CD4-positive, alpha-beta memory T cell (primary cell): ENCODE measurements at regions not wholly inside any gene's neighbourhood (a gene's known extent, or its start where the extent isn't known, plus 50 kb on each side); places are given as distances from the start of the nearest gene placed in this dataset.

Experiments
- CTCF ChIA-PET: fragments of 350-600 bp; sonication (Branson Sonifier 250); formaldehyde crosslinking; loops from one replicate; lab custom pipeline; 2021; ENCODE audit warnings: inconsistent platforms; ENCODE audit not compliant: partially characterized antibody; lab: Charles Lee
- POLR2A ChIA-PET: fragments of 350-600 bp; sonication (Branson Sonifier 250); formaldehyde crosslinking; loops from one replicate; lab custom pipeline; 2021; ENCODE audit not compliant: partially characterized antibody; lab: Charles Lee
- DNase-seq, 5 donors: peaks; one replicate each; pipeline versions ENCODE4 v3.0.0 to v3.0.0-alpha.2; 2020 to 2022; ENCODE audit warnings: mixed read lengths in 1 of 5
- H3K27ac ChIP-seq: one replicate; pipeline ENCODE4 v1.7.0; 2013; ENCODE audit warnings: low read depth, low read length
- H3K27me3 ChIP-seq: 2 replicates; pipeline ENCODE4 v1.7.0; 2013; ENCODE audit warnings: mild to moderate bottlenecking, low read length, moderate library complexity; ENCODE audit not compliant: insufficient read depth
- H3K36me3 ChIP-seq: 2 replicates; pipeline ENCODE4 v1.7.0; 2013; ENCODE audit warnings: mild to moderate bottlenecking, low read length, moderate library complexity; ENCODE audit not compliant: insufficient read depth
- H3K4me1 ChIP-seq: 2 replicates; pipeline ENCODE4 v1.7.0; 2013; ENCODE audit warnings: mild to moderate bottlenecking, low read length, moderate library complexity; ENCODE audit not compliant: insufficient read depth
- H3K4me3 ChIP-seq, 2 donors: one replicate each; pipeline ENCODE4 v1.7.0; 2013; ENCODE audit warnings: low read length in 2 of 2, mild to moderate bottlenecking in 1 of 2
- H3K9me3 ChIP-seq, 2 donors: one replicate each; pipeline ENCODE4 v1.7.0; 2013; ENCODE audit warnings: low read length in 2 of 2, control low read depth in 1 of 2; ENCODE audit not compliant: control insufficient read depth in 1 of 2
- H3K27ac Mint-ChIP-seq, 7 donors: one replicate each; pipeline ENCODE4 v1.8.0; 2020 to 2021; ENCODE audit warnings: mixed read lengths in 7 of 7, mild to moderate bottlenecking in 6 of 7, inconsistent platforms in 3 of 7, moderate library complexity in 3 of 7
- H3K27me3 Mint-ChIP-seq, 2 donors: one replicate each; pipeline ENCODE4 v1.8.0; 2020 to 2021; ENCODE audit warnings: mixed read lengths in 2 of 2
- H3K36me3 Mint-ChIP-seq, 2 donors: one replicate each; pipeline ENCODE4 v1.8.0; 2020 to 2021; ENCODE audit warnings: mixed read lengths in 2 of 2, inconsistent platforms in 1 of 2, mild to moderate bottlenecking in 1 of 2
- H3K4me1 Mint-ChIP-seq, 4 donors: one replicate each; pipeline ENCODE4 v1.8.0; 2020 to 2021; ENCODE audit warnings: mixed read lengths in 4 of 4, mild to moderate bottlenecking in 1 of 4
- H3K4me3 Mint-ChIP-seq, 8 donors: one replicate each; pipeline ENCODE4 v1.8.0; 2020 to 2021; ENCODE audit warnings: mixed read lengths in 8 of 8, mild to moderate bottlenecking in 7 of 8, moderate library complexity in 6 of 8, inconsistent platforms in 3 of 8
- H3K9me3 Mint-ChIP-seq, 8 donors: one replicate each; pipeline ENCODE4 v1.8.0; 2020 to 2021; ENCODE audit warnings: mixed read lengths in 8 of 8, mild to moderate bottlenecking in 5 of 8, inconsistent platforms in 3 of 8, moderate library complexity in 1 of 8
- intact Hi-C: fragments of 100-400 bp; cut with micrococcal nuclease; formaldehyde crosslinking; loops from one replicate; pipeline ENCODE4 v1.15.1; 2023

DNA sequence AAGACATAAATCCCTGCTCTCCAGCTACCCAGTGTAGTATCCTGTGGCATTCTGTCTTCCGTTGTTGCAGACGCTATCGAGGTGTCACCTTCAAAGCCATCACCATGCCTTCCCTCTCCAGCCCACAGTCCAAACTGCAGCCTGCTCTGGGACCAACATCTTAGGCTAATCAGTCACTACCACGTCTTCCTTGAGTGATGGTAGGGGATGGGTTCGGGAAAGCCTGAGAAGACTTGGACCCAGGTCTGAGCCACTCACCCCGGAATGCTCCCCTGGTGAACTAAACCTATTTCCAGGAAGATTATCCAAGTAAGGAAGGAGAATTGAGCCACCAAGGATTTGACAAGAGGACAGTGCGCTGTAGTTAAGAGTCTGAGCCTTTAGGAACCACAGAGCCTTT is 52.9 kb upstream of the IRX1 start:
- CTCF ChIA-PET = no interaction called here

DNA sequence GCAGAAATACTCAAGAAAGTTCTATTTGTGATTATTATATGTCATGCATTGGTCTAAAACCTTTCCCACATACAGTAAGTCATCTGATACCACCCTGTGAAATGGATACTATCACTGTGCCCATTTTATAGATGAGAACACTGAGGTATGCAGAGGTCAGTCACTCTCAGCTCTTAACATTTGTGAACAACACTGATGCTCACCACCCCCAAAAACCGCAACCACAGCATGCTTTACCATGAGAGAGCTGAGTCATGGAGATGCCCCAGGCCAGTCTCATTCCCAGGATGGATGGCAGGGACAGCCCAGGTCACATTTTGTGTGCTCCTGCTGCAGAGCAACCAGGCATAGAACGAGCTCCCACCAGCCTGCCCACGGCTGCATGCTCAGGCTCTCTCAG is 53.5 kb upstream of the IRX1 start:
- ChIA-PET CTCF (no interaction called here), POLR2A (no interaction called here)
- H3K36me3 ChIP-seq = no peaks in the 10 kb centered on the region
- Mint-ChIP-seq H3K9me3 (peaks cover 0 to 22% (median 12%) of the 10 kb centered on the region in 8 donors), H3K4me3 (no peak overlapping the region), H3K27ac (no peak overlapping the region), H3K27me3 (peaks cover 0 to 1% of the 10 kb centered on the region in 2 donors), H3K36me3 (no peaks in the 10 kb centered on the region), H3K4me1 (no peaks in the 10 kb centered on the region)
- H3K4me3 ChIP-seq = no peak overlapping the region
- no peaks in the 10 kb centered on the region for H3K27me3 ChIP-seq
- no peaks in the 10 kb centered on the region for H3K9me3 ChIP-seq
- intact Hi-C loops = no loop called here
- no peaks in the 10 kb centered on the region for H3K4me1 ChIP-seq
- no peak for DNase-seq
- no peak overlapping the region for H3K27ac ChIP-seq

More for the DNA sequence above, 52.9 kb upstream of the IRX1 start:
- Histone ChIP-seq H3K4me3 (no peak overlapping the region), H3K27ac (no peak overlapping the region), H3K4me1 (no peaks in the 10 kb centered on the region), H3K27me3 (no peaks in the 10 kb centered on the region), H3K9me3 (no peaks in the 10 kb centered on the region), H3K36me3 (no peaks in the 10 kb centered on the region)
- Mint-ChIP-seq H3K4me3 (no peak overlapping the region), H3K36me3 (no peaks in the 10 kb centered on the region), H3K4me1 (no peaks in the 10 kb centered on the region), H3K27ac (no peak overlapping the region), H3K9me3 (peaks cover 0 to 24% (median 10%) of the 10 kb centered on the region in 8 donors), H3K27me3 (peaks cover 0 to 1% of the 10 kb centered on the region in 2 donors)
- intact Hi-C loops = no loop called here
- DNase-seq = no peak
- POLR2A ChIA-PET = no interaction called here

- Histone ChIP-seq H3K27ac (no peak overlapping the region), H3K36me3 (no peaks in the 10 kb centered on the region), H3K9me3 (no peaks in the 10 kb centered on the region), H3K4me3 (no peak overlapping the region), H3K27me3 (no peaks in the 10 kb centered on the region), H3K4me1 (no peaks in the 10 kb centered on the region)
- Mint-ChIP-seq H3K4me3 (no peak overlapping the region), H3K27me3 (no peaks in the 10 kb centered on the region), H3K9me3 (peaks cover 0 to 17% (median 5%) of the 10 kb centered on the region in 8 donors), H3K27ac (no peak overlapping the region), H3K4me1 (no peaks in the 10 kb centered on the region), H3K36me3 (no peaks in the 10 kb centered on the region)
- ChIA-PET CTCF (no interaction called here), POLR2A (no interaction called here)
- intact Hi-C loops = no loop called here
- DNase-seq = no peak
Measured at GRCh38 chr5:3538886-3539285, 56.7 kb upstream of the IRX1 start.

GRCh38 chr5:3537942-3538341 is 57.7 kb upstream of the IRX1 start:
- H3K4me1 ChIP-seq = no peaks in the 10 kb centered on the region
- CTCF ChIA-PET = no interaction called here
- no peak overlapping the region for H3K4me3 ChIP-seq
- Mint-ChIP-seq H3K27ac (no peak overlapping the region), H3K4me3 (no peak overlapping the region), H3K4me1 (no peaks in the 10 kb centered on the region), H3K27me3 (no peaks in the 10 kb centered on the region), H3K9me3 (peaks cover 0 to 21% (median 6%) of the 10 kb centered on the region in 8 donors), H3K36me3 (no peaks in the 10 kb centered on the region)
- intact Hi-C loops = no loop called here
- no peaks in the 10 kb centered on the region for H3K9me3 ChIP-seq
- H3K36me3 ChIP-seq = no peaks in the 10 kb centered on the region
- no peaks in the 10 kb centered on the region for H3K27me3 ChIP-seq
- POLR2A ChIA-PET = no interaction called here
- DNase-seq = no peak
- H3K27ac ChIP-seq = no peak overlapping the region

DNA sequence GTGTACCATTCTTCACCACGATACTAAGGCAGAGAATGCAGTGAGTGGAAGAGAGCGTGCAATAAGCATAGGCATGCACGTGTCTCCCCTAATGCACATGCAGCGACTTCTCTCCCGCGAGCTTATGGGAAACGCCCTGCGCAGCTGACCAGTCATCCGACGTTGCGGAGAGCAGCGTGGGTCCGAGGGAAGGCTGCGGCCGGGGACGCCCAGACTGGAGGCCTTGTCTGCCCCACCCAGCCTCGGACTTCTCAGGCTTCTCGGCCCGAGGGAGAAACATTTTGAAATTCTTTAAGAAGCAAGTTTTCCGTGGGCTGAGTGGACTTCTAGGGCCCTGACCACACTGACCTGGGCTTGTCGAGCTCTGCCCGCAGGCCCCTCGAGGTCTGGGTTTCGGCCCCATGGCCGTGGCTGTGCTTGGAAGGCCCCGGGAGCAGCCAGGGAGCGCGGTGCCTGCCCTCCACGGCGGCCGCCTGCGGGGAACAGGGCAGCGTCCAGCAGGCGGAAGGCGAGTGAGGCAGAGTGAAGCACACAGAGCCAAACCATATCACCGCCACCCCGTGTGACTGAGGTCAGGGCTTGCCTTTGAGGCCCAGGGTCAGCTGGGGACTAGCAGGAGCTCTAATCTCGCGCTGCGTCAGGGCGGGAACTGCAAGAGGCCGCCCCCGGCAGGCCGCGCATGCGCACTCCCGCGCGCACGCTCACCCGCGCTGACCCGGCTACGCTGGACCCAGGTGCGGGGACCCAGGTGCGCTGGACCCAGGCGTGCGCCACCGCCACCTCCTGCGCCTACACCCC is 60.0 kb upstream of the IRX1 start:
- H3K27ac Mint-ChIP-seq = no peak overlapping the region
- no peaks in the 10 kb centered on the region for H3K27me3 ChIP-seq
- no peaks in the 10 kb centered on the region for H3K27me3 Mint-ChIP-seq
- H3K9me3 Mint-ChIP-seq = peaks cover 0 to 17% (median 7%) of the 10 kb centered on the region in 8 donors
- H3K36me3 Mint-ChIP-seq = no peaks in the 10 kb centered on the region
- no peak overlapping the region for H3K4me3 ChIP-seq
- no peak overlapping the region for H3K27ac ChIP-seq
- no peaks in the 10 kb centered on the region for H3K36me3 ChIP-seq
- ChIA-PET CTCF (no interaction called here), POLR2A (no interaction called here)
- intact Hi-C loops = no loop called here
- no peak for DNase-seq
- no peak overlapping the region for H3K4me3 Mint-ChIP-seq
- H3K4me1 Mint-ChIP-seq = no peaks in the 10 kb centered on the region
- H3K4me1 ChIP-seq = no peaks in the 10 kb centered on the region
- no peaks in the 10 kb centered on the region for H3K9me3 ChIP-seq

- H3K9me3 Mint-ChIP-seq = peaks cover 0 to 17% (median 7%) of the 10 kb centered on the region in 8 donors
- H3K36me3 ChIP-seq = no peaks in the 10 kb centered on the region
- intact Hi-C loops = no loop called here
- H3K4me3 Mint-ChIP-seq = no peak overlapping the region
- no peak overlapping the region for H3K4me3 ChIP-seq
- no peaks in the 10 kb centered on the region for H3K36me3 Mint-ChIP-seq
- no peaks in the 10 kb centered on the region for H3K27me3 ChIP-seq
- ChIA-PET CTCF (no interaction called here), POLR2A (no interaction called here)
- no peak overlapping the region for H3K27ac ChIP-seq
- H3K4me1 Mint-ChIP-seq = no peaks in the 10 kb centered on the region
- H3K27ac Mint-ChIP-seq = no peak overlapping the region
- H3K4me1 ChIP-seq = no peaks in the 10 kb centered on the region
- no peaks in the 10 kb centered on the region for H3K9me3 ChIP-seq
- DNase-seq = no peak
- H3K27me3 Mint-ChIP-seq = no peaks in the 10 kb centered on the region
Measured at GRCh38 chr5:3534997-3535396, 60.6 kb upstream of the IRX1 start.

DNA sequence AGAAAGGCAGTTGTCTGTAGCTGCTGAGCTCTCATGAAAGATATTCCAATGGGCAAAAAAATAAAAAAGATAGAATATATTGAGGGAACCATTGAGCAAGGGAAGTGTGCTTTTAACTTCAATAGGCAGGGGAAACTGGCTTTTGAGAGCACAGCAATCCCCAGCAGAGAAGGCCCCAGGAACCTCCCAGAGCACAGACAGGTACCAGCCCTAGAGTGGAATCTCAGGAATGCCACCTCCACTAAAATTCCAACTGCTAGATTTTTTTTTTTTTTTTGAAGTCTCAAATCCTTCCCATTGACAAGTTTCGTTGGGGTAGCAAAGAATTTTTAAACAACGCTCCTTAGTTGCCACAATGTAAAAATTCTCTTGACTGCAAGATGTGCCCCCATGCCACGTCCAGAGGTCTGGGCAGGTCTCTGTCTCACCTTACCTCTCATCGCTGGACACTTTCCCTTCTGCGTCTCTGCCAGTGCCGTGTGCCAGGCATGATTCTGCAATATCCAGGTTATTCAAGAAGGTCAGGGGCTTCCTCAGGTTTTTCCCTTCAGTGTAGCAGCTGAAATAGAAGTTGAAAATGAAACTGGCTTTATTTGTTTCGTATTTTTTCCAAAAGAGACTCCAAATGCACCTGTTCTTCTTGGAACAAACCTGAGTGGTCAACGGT is 64.2 kb upstream of the IRX1 start:
- POLR2A ChIA-PET = no interaction called here
- intact Hi-C loops = no loop called here
- H3K9me3 Mint-ChIP-seq = peaks cover 0 to 15% (median 5%) of the 10 kb centered on the region in 8 donors
- no peak for DNase-seq
- Histone ChIP-seq H3K4me3 (no peak overlapping the region), H3K36me3 (no peaks in the 10 kb centered on the region), H3K27ac (no peak overlapping the region), H3K27me3 (no peaks in the 10 kb centered on the region), H3K4me1 (no peaks in the 10 kb centered on the region), H3K9me3 (no peaks in the 10 kb centered on the region)
- no peak overlapping the region for H3K4me3 Mint-ChIP-seq
- H3K27ac Mint-ChIP-seq = no peak overlapping the region
- no peaks in the 10 kb centered on the region for H3K4me1 Mint-ChIP-seq
- H3K36me3 Mint-ChIP-seq = no peaks in the 10 kb centered on the region
- H3K27me3 Mint-ChIP-seq = no peaks in the 10 kb centered on the region
- CTCF ChIA-PET = no interaction called here
